Loucy (cell line): ENCODE measurements at regions not wholly inside any gene's neighbourhood (a gene's known extent, or its start where the extent isn't known, plus 50 kb on each side); places are given as distances from the start of the nearest gene placed in this dataset.

Experiments used
- H2AFZ ChIP-seq: fragments of 200-600 bp; sonication (generic); 2 replicates; pipeline ENCODE4 v1.6.0; 2016; ENCODE audit warnings: antibody characterized with exemption, mild to moderate bottlenecking, low read length, moderate library complexity
- H3F3A ChIP-seq: fragments of 200-600 bp; 2 replicates; pipeline ENCODE4 v1.6.0; 2016; ENCODE audit warnings: antibody characterized with exemption, low read depth, mild to moderate bottlenecking
- H3K27me3 ChIP-seq: fragments of 200-600 bp; sonication (generic); 2 replicates; pipeline ENCODE4 v1.6.1; 2014; ENCODE audit warnings: low read length, mild to moderate bottlenecking; ENCODE audit not compliant: insufficient read depth, poor library complexity, severe bottlenecking
- H3K36me3 ChIP-seq: fragments of 200-600 bp; sonication (generic); 2 replicates; pipeline ENCODE4 v1.6.1; 2016; ENCODE audit warnings: low read length; ENCODE audit not compliant: insufficient read depth
- H3K4me1 ChIP-seq: fragments of 200-600 bp; sonication (generic); 2 replicates; pipeline ENCODE4 v1.5.1; 2014; ENCODE audit warnings: low read length, mild to moderate bottlenecking; ENCODE audit not compliant: insufficient read depth, poor library complexity, severe bottlenecking
- H3K4me2 ChIP-seq: fragments of 200-600 bp; sonication (generic); 2 replicates; pipeline ENCODE4 v1.6.0; 2014; ENCODE audit warnings: antibody characterized with exemption, low read length, low read depth, mild to moderate bottlenecking; ENCODE audit not compliant: poor library complexity, severe bottlenecking
- H3K4me3 ChIP-seq: fragments of 200-600 bp; sonication (generic); 2 replicates; pipeline ENCODE4 v1.5.1; 2014; ENCODE audit warnings: low read length, mild to moderate bottlenecking, mixed read lengths; ENCODE audit not compliant: poor library complexity, severe bottlenecking
- H3K79me2 ChIP-seq: fragments of 200-600 bp; sonication (generic); 2 replicates; pipeline ENCODE4 v1.6.1; 2014; ENCODE audit warnings: low read length; ENCODE audit not compliant: insufficient read depth
- H3K9ac ChIP-seq: fragments of 200-600 bp; sonication (generic); 2 replicates; pipeline ENCODE4 v1.6.0; 2014; ENCODE audit warnings: mild to moderate bottlenecking, low read depth, low read length, moderate library complexity; ENCODE audit not compliant: poor library complexity, severe bottlenecking
- H3K9me2 ChIP-seq: fragments of 200-600 bp; sonication (generic); replicated peaks from 2 replicates; pipeline ENCODE4 v1.6.1; 2016; ENCODE audit warnings: low read depth, low read length, mixed read lengths
- H3K9me3 ChIP-seq: fragments of 200-600 bp; sonication (generic); 2 replicates; pipeline ENCODE4 v1.6.1; 2014; ENCODE audit warnings: mild to moderate bottlenecking, antibody characterized with exemption, low read length, low read depth; ENCODE audit not compliant: insufficient read depth
- H4K20me1 ChIP-seq: fragments of 200-600 bp; sonication (generic); 2 replicates; pipeline ENCODE4 v1.6.0; 2014; ENCODE audit warnings: antibody characterized with exemption, low read length, mild to moderate bottlenecking; ENCODE audit not compliant: insufficient read depth, poor library complexity, severe bottlenecking
- EZH2phosphoT487 ChIP-seq: fragments of 200-600 bp; IDR thresholded peaks from 2 replicates; pipeline ENCODE4 v1.6.1; 2018; ENCODE audit warnings: antibody characterized with exemption, mild to moderate bottlenecking, moderate library complexity, borderline replicate concordance
- TF ChIP-seq, protein P1 (sequence below): fragments of 200-600 bp; sonication (generic); conservative IDR thresholded peaks from 2 replicates; pipeline ENCODE4 v1.5.1; 2014; ENCODE audit warnings: mild to moderate bottlenecking, antibody characterized with exemption, low read length

DNA sequence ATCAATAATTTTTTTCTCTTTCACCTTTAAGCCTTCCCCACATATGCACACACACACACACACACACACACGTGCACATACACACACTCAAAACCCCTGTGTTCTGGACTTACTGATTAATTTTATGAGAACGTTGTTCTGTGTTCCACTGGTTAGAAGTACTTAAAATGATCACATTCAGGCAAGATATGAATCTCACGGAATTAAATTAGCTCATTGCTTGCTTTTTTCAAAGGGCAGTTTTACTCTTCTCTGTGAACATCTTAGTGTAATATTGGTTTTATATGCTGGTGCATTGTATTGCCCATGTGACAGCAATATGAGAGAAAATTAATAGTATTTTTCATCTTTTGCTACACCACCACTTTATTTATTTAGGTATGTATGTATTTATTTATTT is 377.3 kb upstream of the RBFOX1 start:
- Histone ChIP-seq H3K9me2 (no peaks in the 10 kb centered on the region), H4K20me1 (no peaks in the 10 kb centered on the region), H2AFZ (no peak overlapping the region), H3K36me3 (no peaks in the 10 kb centered on the region), H3K9ac (no peak overlapping the region), H3K4me2 (no peak overlapping the region), H3K27me3 (no peaks in the 10 kb centered on the region), H3K79me2 (no peaks in the 10 kb centered on the region), H3K9me3 (no peaks in the 10 kb centered on the region), H3K4me1 (no peaks in the 10 kb centered on the region), H3K4me3 (no peak overlapping the region), H3F3A (no peaks in the 10 kb centered on the region)
- no peak for TF ChIP-seq EZH2phosphoT487
- TF ChIP-seq, protein P1, sequence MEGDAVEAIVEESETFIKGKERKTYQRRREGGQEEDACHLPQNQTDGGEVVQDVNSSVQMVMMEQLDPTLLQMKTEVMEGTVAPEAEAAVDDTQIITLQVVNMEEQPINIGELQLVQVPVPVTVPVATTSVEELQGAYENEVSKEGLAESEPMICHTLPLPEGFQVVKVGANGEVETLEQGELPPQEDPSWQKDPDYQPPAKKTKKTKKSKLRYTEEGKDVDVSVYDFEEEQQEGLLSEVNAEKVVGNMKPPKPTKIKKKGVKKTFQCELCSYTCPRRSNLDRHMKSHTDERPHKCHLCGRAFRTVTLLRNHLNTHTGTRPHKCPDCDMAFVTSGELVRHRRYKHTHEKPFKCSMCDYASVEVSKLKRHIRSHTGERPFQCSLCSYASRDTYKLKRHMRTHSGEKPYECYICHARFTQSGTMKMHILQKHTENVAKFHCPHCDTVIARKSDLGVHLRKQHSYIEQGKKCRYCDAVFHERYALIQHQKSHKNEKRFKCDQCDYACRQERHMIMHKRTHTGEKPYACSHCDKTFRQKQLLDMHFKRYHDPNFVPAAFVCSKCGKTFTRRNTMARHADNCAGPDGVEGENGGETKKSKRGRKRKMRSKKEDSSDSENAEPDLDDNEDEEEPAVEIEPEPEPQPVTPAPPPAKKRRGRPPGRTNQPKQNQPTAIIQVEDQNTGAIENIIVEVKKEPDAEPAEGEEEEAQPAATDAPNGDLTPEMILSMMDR = no peak

DNA sequence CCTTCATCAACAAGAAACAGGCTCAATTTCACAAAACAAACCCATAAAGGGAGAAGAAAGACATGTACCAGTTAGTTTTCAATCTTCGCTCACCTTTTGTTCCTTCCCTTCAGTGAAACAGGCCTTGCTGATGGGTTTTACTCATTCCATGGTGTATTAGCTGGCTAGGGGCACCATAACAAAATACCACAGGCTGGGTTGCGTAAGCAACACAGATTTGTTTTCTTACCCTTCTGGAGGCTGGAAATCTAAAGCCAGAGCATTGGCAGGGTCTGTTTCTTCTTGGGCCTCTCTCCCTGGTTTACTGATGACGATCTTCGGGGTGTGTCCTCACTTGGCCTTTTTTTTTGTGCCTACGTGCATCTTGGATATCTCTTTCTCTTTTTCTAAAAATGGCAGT is 383.4 kb upstream of the RBFOX1 start:
- H3K4me1 ChIP-seq = no peaks in the 10 kb centered on the region
- no peak overlapping the region for H3K9ac ChIP-seq
- H3K9me3 ChIP-seq = no peaks in the 10 kb centered on the region
- no peak overlapping the region for H3K4me2 ChIP-seq
- H3F3A ChIP-seq = no peaks in the 10 kb centered on the region
- no peak overlapping the region for H3K4me3 ChIP-seq
- no peak overlapping the region for H2AFZ ChIP-seq
- no peaks in the 10 kb centered on the region for H4K20me1 ChIP-seq
- no peaks in the 10 kb centered on the region for H3K27me3 ChIP-seq
- no peaks in the 10 kb centered on the region for H3K36me3 ChIP-seq
- H3K9me2 ChIP-seq = no peaks in the 10 kb centered on the region
- no peak for TF ChIP-seq EZH2phosphoT487
- TF ChIP-seq, protein P1 = no peak
- no peaks in the 10 kb centered on the region for H3K79me2 ChIP-seq

DNA sequence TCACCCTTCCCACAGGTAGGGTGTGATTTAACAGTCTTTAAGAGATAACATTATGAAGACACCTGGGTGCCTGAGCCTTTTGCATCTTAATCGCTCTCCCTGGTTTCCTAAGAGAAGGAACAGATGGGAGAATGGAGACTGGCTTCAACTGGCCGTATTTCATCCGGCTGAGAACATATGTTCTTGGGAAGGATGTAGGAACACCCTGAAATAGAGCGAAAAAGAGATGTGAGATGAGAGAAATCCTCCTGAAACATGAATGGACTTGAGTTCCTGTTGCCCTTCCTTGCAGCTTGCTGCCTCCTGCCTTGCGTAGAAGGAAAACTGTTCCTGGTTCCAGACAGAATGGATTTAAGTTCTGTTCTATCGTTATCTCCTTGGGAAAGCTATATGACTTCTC is 385.4 kb upstream of the RBFOX1 start:
- Histone ChIP-seq H3K9ac (no peak overlapping the region), H2AFZ (no peak overlapping the region), H3K4me3 (no peak overlapping the region), H3K9me2 (no peaks in the 10 kb centered on the region), H3K4me1 (no peaks in the 10 kb centered on the region), H3K79me2 (no peaks in the 10 kb centered on the region), H3F3A (no peaks in the 10 kb centered on the region), H4K20me1 (no peaks in the 10 kb centered on the region), H3K27me3 (no peaks in the 10 kb centered on the region), H3K9me3 (no peaks in the 10 kb centered on the region), H3K36me3 (no peaks in the 10 kb centered on the region), H3K4me2 (no peak overlapping the region)
- TF ChIP-seq EZH2phosphoT487 = no peak
- TF ChIP-seq, protein P1 = no peak
